GM12878 (cell line): ENCODE measurements at regions not wholly inside any gene's neighbourhood (a gene's known extent, or its start where the extent isn't known, plus 50 kb on each side); places are given as distances from the start of the nearest gene placed in this dataset.

Source experiments
- BCL11A ChIP-seq: IDR thresholded peaks from 2 replicates; pipeline ENCODE4 v1.6.1; 2011; ENCODE audit warnings: low read depth, low read length
- CBFB ChIP-seq: IDR thresholded peaks from 2 replicates; pipeline ENCODE4 v1.6.1; 2016; ENCODE audit warnings: antibody characterized with exemption, low read depth
- ETV6 ChIP-seq, 2 experiments: fragments of 450-650 bp in 1 of 2; IDR thresholded peaks in 1 of 2; conservative IDR thresholded peaks in 1 of 2; 2 replicates each; pipeline ENCODE4 v1.6.1; 2014; ENCODE audit warnings: antibody characterized with exemption in 1 of 2, borderline replicate concordance in 1 of 2, low read depth in 1 of 2, mild to moderate bottlenecking in 1 of 2, moderate library complexity in 1 of 2
- FOXM1 ChIP-seq: IDR thresholded peaks from 2 replicates; pipeline ENCODE4 v1.6.1; 2012; ENCODE audit warnings: low read depth, mild to moderate bottlenecking, inconsistent platforms, low read length, moderate library complexity
- HDAC6 ChIP-seq: fragments of 200-600 bp; sonication (generic); IDR thresholded peaks from one replicate; pipeline ENCODE4 v1.8.0; 2017; ENCODE audit warnings: antibody characterized with exemption; ENCODE audit not compliant: unreplicated experiment
- POLR2AphosphoS2 ChIP-seq: IDR thresholded peaks from 2 replicates; pipeline ENCODE4 v1.6.1; 2011; ENCODE audit warnings: low read depth, mild to moderate bottlenecking, low read length, improper control_type of control experiment, moderate library complexity
- RELA ChIP-seq: fragments of 450-650 bp; IDR thresholded peaks from 2 replicates; pipeline ENCODE4 v1.8.0; 2014; ENCODE audit warnings: borderline replicate concordance; ENCODE audit not compliant: partially characterized antibody
- SIX5 ChIP-seq: IDR thresholded peaks from 2 replicates; pipeline ENCODE4 v1.6.1; 2011; ENCODE audit warnings: mild to moderate bottlenecking, low read depth, low read length, moderate library complexity; ENCODE audit not compliant: severe bottlenecking
- SMAD5 ChIP-seq: IDR thresholded peaks from 2 replicates; pipeline ENCODE4 v1.6.1; 2016; ENCODE audit warnings: antibody characterized with exemption, low read depth
- SP1 ChIP-seq: IDR thresholded peaks from one replicate; pipeline ENCODE4 v1.6.1; 2011; ENCODE audit warnings: low read depth, low read length
- SREBF1 ChIP-seq: IDR thresholded peaks from 2 replicates; pipeline ENCODE4 v1.6.1; 2012; ENCODE audit warnings: mild to moderate bottlenecking, low read length
- STAT3 ChIP-seq: IDR thresholded peaks from 2 replicates; pipeline ENCODE4 v1.6.1; 2011; ENCODE audit warnings: low read depth, low read length, improper control_type of control experiment
- TF ChIP-seq, protein P1 (sequence below), 3 experiments: IDR thresholded peaks in 2 of 3; conservative IDR thresholded peaks in 1 of 3; 2 replicates each; pipeline ENCODE4 v1.5.1; 2011; ENCODE audit warnings: low read depth in 3 of 3, low read length in 3 of 3, mild to moderate bottlenecking in 3 of 3, control low read depth in 2 of 3, moderate library complexity in 2 of 3, inconsistent platforms in 1 of 3, mixed read lengths in 1 of 3; ENCODE audit not compliant: control insufficient read depth in 2 of 3, insufficient read depth in 1 of 3; ENCODE audit errors: extremely low read depth in 1 of 3
- TF ChIP-seq, protein P2 (sequence below): fragments of 450-650 bp; IDR thresholded peaks from 2 replicates; pipeline ENCODE4 v1.6.1; 2016; ENCODE audit warnings: mild to moderate bottlenecking
- TF ChIP-seq, protein P3 (sequence below): fragments of 150-350 bp; IDR thresholded peaks from 2 replicates; pipeline ENCODE4 v1.6.1; 2014; ENCODE audit warnings: mild to moderate bottlenecking, low read depth, low read length
- TF ChIP-seq, protein P4 (sequence below): IDR thresholded peaks from 2 replicates; pipeline ENCODE4 v1.6.1; 2012; ENCODE audit warnings: low read depth, low read length, improper control_type of control experiment
- TF ChIP-seq, protein P5 (sequence below): IDR thresholded peaks from 2 replicates; pipeline ENCODE4 v1.6.1; 2012; ENCODE audit warnings: low read depth, low read length, improper control_type of control experiment

DNA sequence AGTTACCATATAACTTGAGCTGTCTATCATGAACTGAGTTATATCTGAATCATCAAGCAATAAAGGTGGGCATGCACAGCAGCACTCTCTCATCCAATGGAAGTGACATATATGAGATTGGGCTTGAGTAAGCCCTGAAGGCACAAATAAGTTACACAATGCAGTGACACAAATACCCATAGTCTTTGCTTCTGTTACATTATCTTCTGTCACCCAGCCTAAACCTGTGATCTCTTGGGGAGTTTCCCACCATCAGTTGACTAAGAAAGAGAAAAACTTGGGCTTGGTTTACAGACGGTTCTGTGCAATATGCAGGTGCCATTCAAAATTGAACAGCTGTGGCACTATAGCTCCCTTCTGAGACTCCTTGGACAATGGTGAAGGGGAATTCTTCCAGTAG is 138.8 kb upstream of the IL15 start (continued):
- no peak for TF ChIP-seq HDAC6
- TF ChIP-seq SREBF1: no peak
- TF ChIP-seq, protein P1, sequence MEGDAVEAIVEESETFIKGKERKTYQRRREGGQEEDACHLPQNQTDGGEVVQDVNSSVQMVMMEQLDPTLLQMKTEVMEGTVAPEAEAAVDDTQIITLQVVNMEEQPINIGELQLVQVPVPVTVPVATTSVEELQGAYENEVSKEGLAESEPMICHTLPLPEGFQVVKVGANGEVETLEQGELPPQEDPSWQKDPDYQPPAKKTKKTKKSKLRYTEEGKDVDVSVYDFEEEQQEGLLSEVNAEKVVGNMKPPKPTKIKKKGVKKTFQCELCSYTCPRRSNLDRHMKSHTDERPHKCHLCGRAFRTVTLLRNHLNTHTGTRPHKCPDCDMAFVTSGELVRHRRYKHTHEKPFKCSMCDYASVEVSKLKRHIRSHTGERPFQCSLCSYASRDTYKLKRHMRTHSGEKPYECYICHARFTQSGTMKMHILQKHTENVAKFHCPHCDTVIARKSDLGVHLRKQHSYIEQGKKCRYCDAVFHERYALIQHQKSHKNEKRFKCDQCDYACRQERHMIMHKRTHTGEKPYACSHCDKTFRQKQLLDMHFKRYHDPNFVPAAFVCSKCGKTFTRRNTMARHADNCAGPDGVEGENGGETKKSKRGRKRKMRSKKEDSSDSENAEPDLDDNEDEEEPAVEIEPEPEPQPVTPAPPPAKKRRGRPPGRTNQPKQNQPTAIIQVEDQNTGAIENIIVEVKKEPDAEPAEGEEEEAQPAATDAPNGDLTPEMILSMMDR (IDR thresholded peaks at IDR 0.05 in 2 of 3, conservative IDR thresholded peaks at IDR 0.05 in 1 of 3; ENCODE audit: control insufficient read depth in 2 of 3, extremely low read depth in 1 of 3, insufficient read depth in 1 of 3, low read depth in 3 of 3, low read length in 3 of 3): no peak
- TF ChIP-seq, protein P2, sequence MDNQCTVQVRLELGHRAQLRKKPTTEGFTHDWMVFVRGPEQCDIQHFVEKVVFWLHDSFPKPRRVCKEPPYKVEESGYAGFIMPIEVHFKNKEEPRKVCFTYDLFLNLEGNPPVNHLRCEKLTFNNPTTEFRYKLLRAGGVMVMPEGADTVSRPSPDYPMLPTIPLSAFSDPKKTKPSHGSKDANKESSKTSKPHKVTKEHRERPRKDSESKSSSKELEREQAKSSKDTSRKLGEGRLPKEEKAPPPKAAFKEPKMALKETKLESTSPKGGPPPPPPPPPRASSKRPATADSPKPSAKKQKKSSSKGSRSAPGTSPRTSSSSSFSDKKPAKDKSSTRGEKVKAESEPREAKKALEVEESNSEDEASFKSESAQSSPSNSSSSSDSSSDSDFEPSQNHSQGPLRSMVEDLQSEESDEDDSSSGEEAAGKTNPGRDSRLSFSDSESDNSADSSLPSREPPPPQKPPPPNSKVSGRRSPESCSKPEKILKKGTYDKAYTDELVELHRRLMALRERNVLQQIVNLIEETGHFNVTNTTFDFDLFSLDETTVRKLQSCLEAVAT: no peak
- no peak for TF ChIP-seq POLR2AphosphoS2
- TF ChIP-seq, protein P3, sequence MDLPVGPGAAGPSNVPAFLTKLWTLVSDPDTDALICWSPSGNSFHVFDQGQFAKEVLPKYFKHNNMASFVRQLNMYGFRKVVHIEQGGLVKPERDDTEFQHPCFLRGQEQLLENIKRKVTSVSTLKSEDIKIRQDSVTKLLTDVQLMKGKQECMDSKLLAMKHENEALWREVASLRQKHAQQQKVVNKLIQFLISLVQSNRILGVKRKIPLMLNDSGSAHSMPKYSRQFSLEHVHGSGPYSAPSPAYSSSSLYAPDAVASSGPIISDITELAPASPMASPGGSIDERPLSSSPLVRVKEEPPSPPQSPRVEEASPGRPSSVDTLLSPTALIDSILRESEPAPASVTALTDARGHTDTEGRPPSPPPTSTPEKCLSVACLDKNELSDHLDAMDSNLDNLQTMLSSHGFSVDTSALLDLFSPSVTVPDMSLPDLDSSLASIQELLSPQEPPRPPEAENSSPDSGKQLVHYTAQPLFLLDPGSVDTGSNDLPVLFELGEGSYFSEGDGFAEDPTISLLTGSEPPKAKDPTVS: no peak
- TF ChIP-seq, protein P4, sequence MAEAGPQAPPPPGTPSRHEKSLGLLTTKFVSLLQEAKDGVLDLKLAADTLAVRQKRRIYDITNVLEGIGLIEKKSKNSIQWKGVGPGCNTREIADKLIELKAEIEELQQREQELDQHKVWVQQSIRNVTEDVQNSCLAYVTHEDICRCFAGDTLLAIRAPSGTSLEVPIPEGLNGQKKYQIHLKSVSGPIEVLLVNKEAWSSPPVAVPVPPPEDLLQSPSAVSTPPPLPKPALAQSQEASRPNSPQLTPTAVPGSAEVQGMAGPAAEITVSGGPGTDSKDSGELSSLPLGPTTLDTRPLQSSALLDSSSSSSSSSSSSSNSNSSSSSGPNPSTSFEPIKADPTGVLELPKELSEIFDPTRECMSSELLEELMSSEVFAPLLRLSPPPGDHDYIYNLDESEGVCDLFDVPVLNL: no peak
- no peak for TF ChIP-seq SIX5
- TF ChIP-seq, protein P5, sequence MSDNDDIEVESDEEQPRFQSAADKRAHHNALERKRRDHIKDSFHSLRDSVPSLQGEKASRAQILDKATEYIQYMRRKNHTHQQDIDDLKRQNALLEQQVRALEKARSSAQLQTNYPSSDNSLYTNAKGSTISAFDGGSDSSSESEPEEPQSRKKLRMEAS: no peak
- TF ChIP-seq SP1: no peak
- TF ChIP-seq ETV6 (conservative IDR thresholded peaks at IDR 0.05 in 1 of 2, IDR thresholded peaks at IDR 0.05 in 1 of 2; ENCODE audit: borderline replicate concordance in 1 of 2, low read depth in 1 of 2): no peak
- no peak for TF ChIP-seq BCL11A
- no peak for TF ChIP-seq STAT3
- 0 out of 2 replicates have a peak, but pooled peaks have one; percentile 24 for TF ChIP-seq FOXM1
- no peak for TF ChIP-seq CBFB
- no peak for TF ChIP-seq RELA
- no peak for TF ChIP-seq SMAD5
